Progenitor cell of endocrine pancreas (in vitro differentiated cells): ENCODE measurements at regions not wholly inside any gene's neighbourhood (a gene's known extent, or its start where the extent isn't known, plus 50 kb on each side); places are given as distances from the start of the nearest gene placed in this dataset.

Experiments used
- DNase-seq: peaks from one replicate; pipeline ENCODE4 v3.0.0; 2021; ENCODE audit warnings: low spot score; ENCODE audit not compliant: unreplicated experiment
- H3K27ac Mint-ChIP-seq: 2 replicates; pipeline ENCODE4 v1.8.0; 2021; ENCODE audit warnings: mild to moderate bottlenecking, moderate library complexity, mixed read lengths
- H3K27me3 Mint-ChIP-seq: 2 replicates; pipeline ENCODE4 v1.8.0; 2021; ENCODE audit warnings: mixed read lengths
- H3K36me3 Mint-ChIP-seq: 2 replicates; pipeline ENCODE4 v1.8.0; 2022; ENCODE audit warnings: mixed read lengths; ENCODE audit not compliant: insufficient read depth
- H3K4me1 Mint-ChIP-seq: 2 replicates; pipeline ENCODE4 v1.8.0; 2021; ENCODE audit warnings: low read depth, mixed read lengths
- H3K4me3 Mint-ChIP-seq: 2 replicates; pipeline ENCODE4 v1.8.0; 2021; ENCODE audit warnings: low read depth, mild to moderate bottlenecking, moderate library complexity, mixed read lengths
- H3K9me3 Mint-ChIP-seq: 2 replicates; pipeline ENCODE4 v1.8.0; 2021; ENCODE audit warnings: low read depth, mixed read lengths
- TF ChIP-seq, protein P1 (sequence below): fragments of 200-600 bp; sonication (generic); IDR thresholded peaks from one replicate; pipeline ENCODE4 v1.5.0; 2021; ENCODE audit warnings: antibody characterized with exemption, mild to moderate bottlenecking; ENCODE audit not compliant: unreplicated experiment

DNA sequence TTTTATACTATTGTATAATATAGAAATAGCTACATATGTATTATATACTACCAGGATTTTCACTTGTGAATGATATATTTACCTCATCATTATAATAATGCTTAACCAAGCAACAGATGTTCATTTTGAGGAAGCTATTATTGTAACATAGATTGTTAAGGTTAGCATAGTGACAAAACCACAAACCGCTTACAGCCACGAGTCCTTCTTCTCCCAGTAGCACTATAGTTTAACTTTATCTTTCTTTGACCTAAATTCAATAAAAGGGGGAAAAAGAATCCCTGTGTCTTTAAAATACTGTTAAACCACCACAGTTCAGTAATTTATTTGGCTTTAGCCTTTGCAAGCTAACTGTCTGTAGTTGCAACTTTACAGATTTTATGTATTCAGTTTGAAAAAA lies 1039.4 kb upstream of the B3GALT2 start:
- Mint-ChIP-seq H3K4me3 (no peak overlapping the region), H3K36me3 (no peaks in the 10 kb centered on the region), H3K27ac (no peak overlapping the region), H3K27me3 (no peaks in the 10 kb centered on the region), H3K9me3 (no peaks in the 10 kb centered on the region), H3K4me1 (peaks cover 3% of the 10 kb centered on the region)
- no peak for DNase-seq
- TF ChIP-seq, protein P1, sequence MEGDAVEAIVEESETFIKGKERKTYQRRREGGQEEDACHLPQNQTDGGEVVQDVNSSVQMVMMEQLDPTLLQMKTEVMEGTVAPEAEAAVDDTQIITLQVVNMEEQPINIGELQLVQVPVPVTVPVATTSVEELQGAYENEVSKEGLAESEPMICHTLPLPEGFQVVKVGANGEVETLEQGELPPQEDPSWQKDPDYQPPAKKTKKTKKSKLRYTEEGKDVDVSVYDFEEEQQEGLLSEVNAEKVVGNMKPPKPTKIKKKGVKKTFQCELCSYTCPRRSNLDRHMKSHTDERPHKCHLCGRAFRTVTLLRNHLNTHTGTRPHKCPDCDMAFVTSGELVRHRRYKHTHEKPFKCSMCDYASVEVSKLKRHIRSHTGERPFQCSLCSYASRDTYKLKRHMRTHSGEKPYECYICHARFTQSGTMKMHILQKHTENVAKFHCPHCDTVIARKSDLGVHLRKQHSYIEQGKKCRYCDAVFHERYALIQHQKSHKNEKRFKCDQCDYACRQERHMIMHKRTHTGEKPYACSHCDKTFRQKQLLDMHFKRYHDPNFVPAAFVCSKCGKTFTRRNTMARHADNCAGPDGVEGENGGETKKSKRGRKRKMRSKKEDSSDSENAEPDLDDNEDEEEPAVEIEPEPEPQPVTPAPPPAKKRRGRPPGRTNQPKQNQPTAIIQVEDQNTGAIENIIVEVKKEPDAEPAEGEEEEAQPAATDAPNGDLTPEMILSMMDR, result no peak

DNA sequence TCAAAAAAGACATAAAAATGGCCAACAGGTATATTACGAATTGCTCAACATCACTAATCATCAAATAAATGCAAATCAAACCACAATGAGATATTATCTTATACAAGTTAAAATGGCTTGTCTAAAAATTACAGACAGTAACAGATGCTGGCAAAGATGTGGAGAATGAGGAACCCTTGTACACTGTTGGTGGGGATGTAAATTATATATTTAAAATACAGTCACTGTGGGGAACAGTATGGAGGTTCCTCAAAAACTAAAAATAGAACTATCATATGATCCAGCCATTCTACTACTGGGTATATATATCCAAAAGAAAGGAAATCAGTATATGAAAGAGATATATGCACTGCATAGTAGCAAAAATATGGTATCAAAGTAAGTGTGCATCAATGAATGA lies 1037.2 kb upstream of the B3GALT2 start:
- H3K36me3 Mint-ChIP-seq, result no peaks in the 10 kb centered on the region
- H3K4me3 Mint-ChIP-seq, result no peak overlapping the region

GRCh38 chr1:194215448-194215847 lies 1029.0 kb upstream of the B3GALT2 start:
- no peak for DNase-seq
- H3K27ac Mint-ChIP-seq, result no peak overlapping the region
- H3K4me3 Mint-ChIP-seq, result no peak overlapping the region
- TF ChIP-seq, protein P1, result no peak
- H3K4me1 Mint-ChIP-seq, result peaks cover 7% of the 10 kb centered on the region
- no peaks in the 10 kb centered on the region for H3K9me3 Mint-ChIP-seq
- no peaks in the 10 kb centered on the region for H3K27me3 Mint-ChIP-seq
- no peaks in the 10 kb centered on the region for H3K36me3 Mint-ChIP-seq

More for the DNA sequence above, 1037.2 kb upstream of the B3GALT2 start:
- Mint-ChIP-seq H3K27ac (no peak overlapping the region), H3K4me1 (peaks cover 3% of the 10 kb centered on the region), H3K27me3 (no peaks in the 10 kb centered on the region), H3K9me3 (no peaks in the 10 kb centered on the region)
- no peak for DNase-seq
- TF ChIP-seq, protein P1, result no peak

DNA sequence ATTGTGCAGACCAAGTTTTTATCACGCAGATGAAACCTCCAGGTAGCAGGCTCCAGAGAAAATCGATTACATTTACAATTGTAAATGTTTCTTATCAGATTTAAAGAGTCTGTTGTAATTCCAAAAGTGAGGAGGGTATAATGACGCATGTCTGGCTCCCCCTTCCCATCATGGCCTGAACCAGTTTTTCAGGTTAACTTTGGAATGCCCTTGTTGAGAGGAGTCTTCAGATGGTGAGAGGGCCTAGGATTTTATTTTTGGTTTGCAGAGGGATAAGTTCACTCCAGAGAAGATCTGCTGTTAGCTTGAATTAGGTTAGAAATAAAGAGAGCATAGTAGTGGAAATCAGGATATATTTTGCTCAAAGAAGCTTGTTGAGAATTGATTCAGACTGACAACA lies 1028.3 kb upstream of the B3GALT2 start:
- Mint-ChIP-seq H3K4me3 (no peak overlapping the region), H3K27me3 (no peaks in the 10 kb centered on the region), H3K9me3 (no peaks in the 10 kb centered on the region), H3K27ac (no peak overlapping the region), H3K4me1 (peaks cover 13% of the 10 kb centered on the region), H3K36me3 (no peaks in the 10 kb centered on the region)
- TF ChIP-seq, protein P1, result no peak
- no peak for DNase-seq

- no peak overlapping the region for H3K4me3 Mint-ChIP-seq
- no peak for DNase-seq
- peaks cover 8% of the 10 kb centered on the region for H3K9me3 Mint-ChIP-seq
Measured at GRCh38 chr1:194209920-194210319, 1023.5 kb upstream of the B3GALT2 start.

More at GRCh38 chr1:194209920-194210319, 1023.5 kb upstream of the B3GALT2 start:
- TF ChIP-seq, protein P1, result no peak
- Mint-ChIP-seq H3K36me3 (no peaks in the 10 kb centered on the region), H3K27me3 (no peaks in the 10 kb centered on the region), H3K4me1 (peaks cover 12% of the 10 kb centered on the region), H3K27ac (no peak overlapping the region)
